K562 (cell line): ENCODE measurements at regions not wholly inside any gene's neighbourhood (a gene's known extent, or its start where the extent isn't known, plus 50 kb on each side); places are given as distances from the start of the nearest gene placed in this dataset.

Source experiments
- ATAC-seq: fragments of 200-7000 bp; cut with Tn5 transposase; 3 replicates; pipeline ENCODE4 v1.9.1; 2020; ENCODE audit warnings: moderate library complexity
- BruUV-seq: library from RNA; stranded (reverse); fragments of 400-500 nt; replicated peaks from 2 replicates; lab custom pipeline; 2021; lab: Mats Ljungman, UMichigan
- CTCF ChIA-PET: fragments of 300-600 bp; formaldehyde crosslinking; extraction: SDS; loops from one replicate; lab custom pipeline; 2021; ENCODE audit warnings: low intra/inter-chr PET ratio; lab: Yijun Ruan, JAX
- POLR2A ChIA-PET: fragments of 300-600, 350-650 bp; sonication (Branson Sonifier 250); formaldehyde crosslinking; extraction: SDS; loops from one replicate; lab custom pipeline; 2021; ENCODE audit warnings: antibody characterized with exemption, inconsistent platforms; lab: Yijun Ruan, JAX
- DNase-seq, 4 experiments: peaks; one replicate each; pipeline versions ENCODE4 v3.0.0 to v3.0.0-alpha.2; 2011 to 2018; ENCODE audit warnings: low spot score in 3 of 4, mixed read lengths in 3 of 4; ENCODE audit errors: extremely low read depth in 1 of 4
- FAIRE-seq: peaks from 2 replicates; lab custom pipeline; 2011; peaks lifted over from hg19 to GRCh38; lab: Jason Lieb, UNC
- H2AFZ ChIP-seq: 2 replicates; pipeline ENCODE4 v1.6.0; 2011; ENCODE audit warnings: low read depth, low read length, control low read depth, inconsistent platforms
- H3K27ac ChIP-seq: fragments of 200-600 bp; 3 replicates; pipeline ENCODE4 v1.8.0; 2011; ENCODE audit warnings: low read depth, mild to moderate bottlenecking, control low read depth, inconsistent platforms, low read length, moderate library complexity, mixed read lengths; ENCODE audit errors: extremely low read depth
- H3K27me3 ChIP-seq, 2 experiments: fragments of 300-600 bp in 1 of 2; 2 replicates in 1 of 2; 3 replicates in 1 of 2; pipeline versions ENCODE4 v1.6.0 to v1.8.0; 2011; ENCODE audit warnings: inconsistent platforms in 2 of 2, low read length in 2 of 2, mild to moderate bottlenecking in 1 of 2, mixed read lengths in 1 of 2, moderate library complexity in 1 of 2; ENCODE audit not compliant: control insufficient read depth in 2 of 2, insufficient read depth in 2 of 2
- H3K36me3 ChIP-seq: fragments of 300-600 bp; 3 replicates; pipeline ENCODE4 v1.8.0; 2011; ENCODE audit warnings: mild to moderate bottlenecking, low read length, inconsistent platforms; ENCODE audit not compliant: control insufficient read depth, insufficient read depth
- H3K4me1 ChIP-seq, 2 experiments: fragments of 200-600 bp in 1 of 2; replicated peaks in 1 of 2; 2 replicates in 1 of 2; 3 replicates in 1 of 2; pipeline versions ENCODE4 v1.5.1 to v1.8.0; 2011; ENCODE audit warnings: inconsistent platforms in 2 of 2, low read length in 2 of 2, mild to moderate bottlenecking in 1 of 2, mixed read lengths in 1 of 2, moderate library complexity in 1 of 2; ENCODE audit not compliant: control insufficient read depth in 2 of 2, insufficient read depth in 2 of 2
- H3K4me2 ChIP-seq: 2 replicates; pipeline ENCODE4 v1.6.1; 2011; ENCODE audit warnings: low read length, control low read depth, inconsistent platforms, mixed read lengths; ENCODE audit not compliant: insufficient read depth
- H3K4me3 ChIP-seq: fragments of 200-600 bp; sonication (generic), shearing (Covaris generic); 2 replicates; pipeline ENCODE4 v1.5.1; 2016; ENCODE audit warnings: control low read depth, inconsistent platforms
- H3K79me2 ChIP-seq: fragments of 200-600 bp; 3 replicates; pipeline ENCODE4 v1.8.0; 2011; ENCODE audit warnings: low read length, inconsistent platforms; ENCODE audit not compliant: control insufficient read depth, insufficient read depth
- H3K9ac ChIP-seq, 2 experiments: 2 replicates each; pipeline versions ENCODE4 v1.6.0 to v1.6.1; 2011; ENCODE audit warnings: low read depth in 2 of 2, low read length in 2 of 2, control low read depth in 1 of 2, inconsistent platforms in 1 of 2, mild to moderate bottlenecking in 1 of 2, mixed read lengths in 1 of 2; ENCODE audit not compliant: insufficient read depth in 1 of 2
- H3K9me1 ChIP-seq: one replicate; pipeline ENCODE4 v1.6.0; 2011; ENCODE audit warnings: inconsistent platforms, mild to moderate bottlenecking, low read length, moderate library complexity; ENCODE audit not compliant: control insufficient read depth, insufficient read depth
- H3K9me3 ChIP-seq: replicated peaks from 2 replicates; pipeline ENCODE4 v1.5.1; 2011; ENCODE audit warnings: low read depth, low read length, inconsistent platforms; ENCODE audit not compliant: control insufficient read depth, insufficient read depth
- H4K20me1 ChIP-seq: replicated peaks from 2 replicates; pipeline ENCODE4 v1.6.1; 2011; ENCODE audit warnings: low read length, inconsistent platforms, mixed read lengths; ENCODE audit not compliant: control insufficient read depth, insufficient read depth
- AFF4 ChIP-seq: sonication (generic); formaldehyde crosslinking; IDR thresholded peaks from 2 replicates; pipeline ENCODE4 v1.8.0; 2023; ENCODE audit warnings: mild to moderate bottlenecking, missing genetic modification reagents
- ATF4 ChIP-seq: fragments of 450-650 bp; formaldehyde crosslinking; IDR thresholded peaks from 2 replicates; pipeline ENCODE4 v1.4.0; 2022; ENCODE audit warnings: mild to moderate bottlenecking, moderate library complexity
- IFI16 ChIP-seq: fragments of 250-450 bp; sonication (Bioruptor Pico); IDR thresholded peaks from 2 replicates; pipeline ENCODE4 v2.1.2; 2022; ENCODE audit warnings: mild to moderate bottlenecking, inconsistent platforms
- RFX7 ChIP-seq: fragments of 250-450 bp; sonication (Bioruptor Pico); IDR thresholded peaks from 2 replicates; pipeline ENCODE4 v1.5.1; 2021; ENCODE audit warnings: mild to moderate bottlenecking
- SNRNP70 ChIP-seq: fragments of 200-400 bp; formaldehyde crosslinking; optimal IDR thresholded peaks from 2 replicates; pipeline ENCODE3; 2017; ENCODE audit warnings: low read depth, low read length
- ZBTB26 ChIP-seq: fragments of 450-650 bp; formaldehyde crosslinking; IDR thresholded peaks from 2 replicates; pipeline ENCODE4 v1.4.0; 2022; ENCODE audit warnings: missing genetic modification characterization
- ZNF407 ChIP-seq: fragments of 450-650 bp; IDR thresholded peaks from 2 replicates; pipeline ENCODE4 v1.6.1; 2016; ENCODE audit warnings: low read depth
- ZNF75A ChIP-seq: fragments of 450-650 bp; formaldehyde crosslinking; IDR thresholded peaks from 2 replicates; pipeline ENCODE4 v1.4.0; 2020; ENCODE audit warnings: mild to moderate bottlenecking
- WGBS: fragments of 100-300 bp; shearing (Covaris generic); methylation state at CpG from one replicate; pipeline ENCODE4 v1.1.6; 2016; ENCODE audit warnings: low coverage, mixed read lengths; ENCODE audit not compliant: insufficient coverage; ENCODE audit errors: missing lambda C conversion rate; 5-methylcytosine and 5-hydroxymethylcytosine counted together
- in situ Hi-C: fragments of 300-500 bp; cut with MboI; formaldehyde crosslinking; loops from 4 replicates; pipeline ENCODE4 v1.15.0; 2018; ENCODE audit warnings: inconsistent platforms, mixed read lengths
- intact Hi-C: fragments of 100-400 bp; cut with micrococcal nuclease; formaldehyde crosslinking; loops from 2 replicates; pipeline ENCODE4 v1.14.2; 2022

GRCh38 chr7:54932818-54933543 lies 85.8 kb upstream of the EGFR start:
- H3K9me3 ChIP-seq: no peaks in the 10 kb centered on the region
- H3K36me3 ChIP-seq: no peaks in the 10 kb centered on the region
- POLR2A ChIA-PET: no interaction called here
- H3K4me2 ChIP-seq: no peak overlapping the region
- no peaks in the 10 kb centered on the region for H3K27me3 ChIP-seq
- CTCF ChIA-PET: no interaction called here
- no peak overlapping the region for H3K4me3 ChIP-seq
- intact Hi-C loops (no loop called here), in situ Hi-C loops (no loop called here)
- H3K79me2 ChIP-seq: no peaks in the 10 kb centered on the region
- no peak overlapping the region for H2AFZ ChIP-seq
- H4K20me1 ChIP-seq: no peaks in the 10 kb centered on the region
- ATAC-seq: peak; percentile 42; the same call in 2 of the 3 replicates
- H3K4me1 ChIP-seq: no peaks in the 10 kb centered on the region
- H3K27ac ChIP-seq: no peak overlapping the region
- BruUV-seq: no TSS peak
- H3K9ac ChIP-seq: no peak overlapping the region
- no peak for FAIRE-seq
- WGBS: 1% methylated on average over 11 of the region's 34 CpGs
- DNase-seq: no peak
- H3K9me1 ChIP-seq: no peaks in the 10 kb centered on the region
- TF ChIP-seq IFI16 (no peak), SNRNP70 (no peak), ATF4 (CRISPR knock-in tag) (no peak), ZBTB26 (CRISPR knock-in tag) (no peak), ZNF75A (no peak), ZNF407 (no peak), AFF4 (no peak), RFX7 (CRISPR knock-in tag) (no peak)
